GM13976 (cell line): ENCODE measurements at regions not wholly inside any gene's neighbourhood (a gene's known extent, or its start where the extent isn't known, plus 50 kb on each side); places are given as distances from the start of the nearest gene placed in this dataset.
A peak's percentile ranks its signal among the peaks of the same experiment; 100 is the strongest.

ENCODE experiments used
- DNase-seq: peaks from one replicate; pipeline ENCODE4 v3.0.0; 2012; ENCODE audit warnings: low spot score
- CTCF ChIP-seq: IDR thresholded peaks from 2 replicates; pipeline ENCODE4 v1.5.1; 2012; ENCODE audit warnings: borderline replicate concordance, mild to moderate bottlenecking; ENCODE audit not compliant: insufficient read depth; ENCODE audit errors: extremely low read depth, missing control alignments, control extremely low read depth
- in situ Hi-C: fragments of 300-500 bp; cut with MboI; formaldehyde crosslinking; loops from one replicate; pipeline ENCODE4 v1.12.0; 2022; ENCODE audit warnings: low sequenced_read_pairs, mixed read lengths, inconsistent platforms; ENCODE audit not compliant: unreplicated experiment

- in situ Hi-C loops = loop anchor here (10.0 kb wide), 1 partner anchor 568 kb away; no protein-coding TSS in a partner anchor
- DNase-seq = peak; percentile 18
- peak; percentile 58 for TF ChIP-seq CTCF
These were observed 550.5 kb upstream of the MARCKS start for GRCh38 chr6:113306552-113307145.

- no peak for TF ChIP-seq CTCF
- in situ Hi-C loops = loop anchor here (10.0 kb wide), 1 partner anchor 567 kb away; no protein-coding TSS in a partner anchor
- DNase-seq = no peak
These were observed 548.9 kb upstream of the MARCKS start for GRCh38 chr6:113308266-113308665.

- in situ Hi-C loops = no loop called here
- DNase-seq = no peak
- TF ChIP-seq CTCF = no peak
These were observed 543.3 kb upstream of the MARCKS start for GRCh38 chr6:113313841-113314240.

- no peak for TF ChIP-seq CTCF
- in situ Hi-C loops = no loop called here
- DNase-seq = no peak
These were observed 542.0 kb upstream of the MARCKS start for GRCh38 chr6:113315165-113315564.

- TF ChIP-seq CTCF = no peak
- DNase-seq = no peak
- in situ Hi-C loops = no loop called here
These were observed 541.3 kb upstream of the MARCKS start for GRCh38 chr6:113315879-113316278.

GRCh38 chr6:113317442-113317841, 539.7 kb upstream of the MARCKS start:
- in situ Hi-C loops = no loop called here
- no peak for DNase-seq
- TF ChIP-seq CTCF = no peak
